ENCODE measurements at regions not wholly inside any gene's neighbourhood (a gene's known extent, or its start where the extent isn't known, plus 50 kb on each side); places are given as distances from the start of the nearest gene placed in this dataset.

GRCh38 chr4:149057594-149057993 is 615.4 kb upstream of the NR3C2 start:
- 75% methylated on average over 3 of the region's 3 CpGs for WGBS
- no peaks in the 10 kb centered on the region for H3K9me3 ChIP-seq
- H3K36me3 ChIP-seq: no peaks in the 10 kb centered on the region
- H3K27ac ChIP-seq: no peak overlapping the region
- H3K4me1 ChIP-seq: peaks cover 10% of the 10 kb centered on the region
- TF ChIP-seq, protein P1, sequence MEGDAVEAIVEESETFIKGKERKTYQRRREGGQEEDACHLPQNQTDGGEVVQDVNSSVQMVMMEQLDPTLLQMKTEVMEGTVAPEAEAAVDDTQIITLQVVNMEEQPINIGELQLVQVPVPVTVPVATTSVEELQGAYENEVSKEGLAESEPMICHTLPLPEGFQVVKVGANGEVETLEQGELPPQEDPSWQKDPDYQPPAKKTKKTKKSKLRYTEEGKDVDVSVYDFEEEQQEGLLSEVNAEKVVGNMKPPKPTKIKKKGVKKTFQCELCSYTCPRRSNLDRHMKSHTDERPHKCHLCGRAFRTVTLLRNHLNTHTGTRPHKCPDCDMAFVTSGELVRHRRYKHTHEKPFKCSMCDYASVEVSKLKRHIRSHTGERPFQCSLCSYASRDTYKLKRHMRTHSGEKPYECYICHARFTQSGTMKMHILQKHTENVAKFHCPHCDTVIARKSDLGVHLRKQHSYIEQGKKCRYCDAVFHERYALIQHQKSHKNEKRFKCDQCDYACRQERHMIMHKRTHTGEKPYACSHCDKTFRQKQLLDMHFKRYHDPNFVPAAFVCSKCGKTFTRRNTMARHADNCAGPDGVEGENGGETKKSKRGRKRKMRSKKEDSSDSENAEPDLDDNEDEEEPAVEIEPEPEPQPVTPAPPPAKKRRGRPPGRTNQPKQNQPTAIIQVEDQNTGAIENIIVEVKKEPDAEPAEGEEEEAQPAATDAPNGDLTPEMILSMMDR (IDR thresholded peaks at IDR 0.05): no peak
- no peak for TF ChIP-seq POLR2A (IDR thresholded peaks at IDR 0.05)
- TF ChIP-seq EP300 (IDR thresholded peaks at IDR 0.05): no peak
- TF ChIP-seq POLR2AphosphoS5 (IDR thresholded peaks at IDR 0.05): no peak
- no peak overlapping the region for H3K4me3 ChIP-seq
- no peaks in the 10 kb centered on the region for H3K27me3 ChIP-seq
- DNase-seq (ENCODE audit: low spot score in 2 of 2): no peak

GRCh38 chr4:149056615-149057014 is 614.4 kb upstream of the NR3C2 start:
- no peak overlapping the region for H3K4me3 ChIP-seq
- H3K9me3 ChIP-seq: no peaks in the 10 kb centered on the region
- DNase-seq (ENCODE audit: low spot score in 2 of 2): no peak
- H3K4me1 ChIP-seq: peaks cover 10% of the 10 kb centered on the region
- no peaks in the 10 kb centered on the region for H3K36me3 ChIP-seq
- WGBS: 43% methylated on average over 2 of the region's 2 CpGs
- TF ChIP-seq EP300 (IDR thresholded peaks at IDR 0.05) (no peak), POLR2AphosphoS5 (IDR thresholded peaks at IDR 0.05) (no peak), POLR2A (IDR thresholded peaks at IDR 0.05) (no peak)
- TF ChIP-seq, protein P1 (IDR thresholded peaks at IDR 0.05): no peak
- H3K27me3 ChIP-seq: no peaks in the 10 kb centered on the region
- no peak overlapping the region for H3K27ac ChIP-seq

GRCh38 chr4:149055624-149056023 is 613.4 kb upstream of the NR3C2 start:
- WGBS: 39% methylated on average over 1 of the region's 1 CpG
- no peaks in the 10 kb centered on the region for H3K9me3 ChIP-seq

DNA sequence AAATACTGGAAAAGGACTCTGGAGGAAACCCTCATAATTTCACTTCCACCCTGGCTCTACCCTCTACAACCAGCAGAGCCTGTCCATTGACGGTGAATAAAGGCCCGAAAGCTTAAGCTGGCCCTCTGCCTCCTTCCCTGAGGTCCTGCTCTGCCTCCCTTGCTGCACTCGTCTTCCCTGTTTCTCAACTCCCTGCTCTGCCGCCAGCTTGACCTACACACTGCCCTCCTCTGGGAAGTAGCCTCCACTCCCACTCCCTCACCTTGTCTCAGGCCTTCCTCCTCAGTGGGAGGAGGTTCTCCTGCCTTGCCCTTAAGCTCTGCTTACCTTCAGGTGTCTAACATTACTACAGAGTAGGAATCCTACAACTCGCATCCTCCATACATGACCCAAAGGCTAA is 608.6 kb upstream of the NR3C2 start:
- WGBS: 90% methylated on average over 5 of the region's 5 CpGs
- DNase-seq (ENCODE audit: low spot score in 2 of 2): no peak
- Histone ChIP-seq H3K27ac (no peak overlapping the region), H3K9me3 (no peaks in the 10 kb centered on the region), H3K4me1 (peaks cover under 1% of the 10 kb centered on the region), H3K4me3 (no peak overlapping the region), H3K27me3 (no peaks in the 10 kb centered on the region), H3K36me3 (no peaks in the 10 kb centered on the region)
- no peak for TF ChIP-seq EP300 (IDR thresholded peaks at IDR 0.05)
- TF ChIP-seq, protein P1 (IDR thresholded peaks at IDR 0.05): no peak
- TF ChIP-seq POLR2A (IDR thresholded peaks at IDR 0.05): no peak
- TF ChIP-seq POLR2AphosphoS5 (IDR thresholded peaks at IDR 0.05): no peak

More at GRCh38 chr4:149055624-149056023, 613.4 kb upstream of the NR3C2 start:
- Histone ChIP-seq H3K27ac (no peak overlapping the region), H3K4me3 (no peak overlapping the region), H3K4me1 (peaks cover 10% of the 10 kb centered on the region), H3K27me3 (no peaks in the 10 kb centered on the region), H3K36me3 (no peaks in the 10 kb centered on the region)
- DNase-seq (ENCODE audit: low spot score in 2 of 2): no peak
- no peak for TF ChIP-seq POLR2A (IDR thresholded peaks at IDR 0.05)
- no peak for TF ChIP-seq POLR2AphosphoS5 (IDR thresholded peaks at IDR 0.05)
- TF ChIP-seq, protein P1 (IDR thresholded peaks at IDR 0.05): no peak
- TF ChIP-seq EP300 (IDR thresholded peaks at IDR 0.05): no peak

GRCh38 chr4:149048451-149049143 is 606.4 kb upstream of the NR3C2 start:
- no peaks in the 10 kb centered on the region for H3K27me3 ChIP-seq
- no peaks in the 10 kb centered on the region for H3K36me3 ChIP-seq
- H3K4me3 ChIP-seq: no peak overlapping the region
- DNase-seq (ENCODE audit: low spot score in 2 of 2): no peak
- no peak overlapping the region for H3K27ac ChIP-seq
- TF ChIP-seq POLR2A (IDR thresholded peaks at IDR 0.05): no peak
- H3K4me1 ChIP-seq: no peaks in the 10 kb centered on the region
- WGBS: 68% methylated on average over 3 of the region's 3 CpGs
- H3K9me3 ChIP-seq: no peaks in the 10 kb centered on the region

DNA sequence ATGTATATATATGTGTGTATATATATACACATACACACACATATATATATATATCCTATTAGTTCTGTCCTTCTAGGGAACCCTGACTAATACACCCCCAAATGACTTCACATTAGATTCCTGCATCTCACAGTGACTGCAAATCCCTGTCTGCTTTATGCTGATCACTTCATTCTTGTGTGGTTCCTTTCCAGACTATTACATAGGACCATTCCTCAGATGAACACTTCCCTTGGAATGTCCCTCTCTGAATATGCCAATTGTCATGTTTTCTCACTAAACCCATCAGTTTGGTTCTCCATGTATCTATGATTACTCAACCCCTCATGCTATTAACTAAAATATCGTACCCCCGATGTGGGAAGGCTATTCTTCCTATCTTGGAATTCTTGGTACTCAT is 605.2 kb upstream of the NR3C2 start:
- no peak for TF ChIP-seq POLR2A (IDR thresholded peaks at IDR 0.05)
- TF ChIP-seq, protein P1 (IDR thresholded peaks at IDR 0.05): no peak
- no peak for TF ChIP-seq EP300 (IDR thresholded peaks at IDR 0.05)
- no peak for TF ChIP-seq POLR2AphosphoS5 (IDR thresholded peaks at IDR 0.05)
- WGBS: 91% methylated on average over 2 of the region's 2 CpGs
- Histone ChIP-seq H3K27ac (no peak overlapping the region), H3K27me3 (no peaks in the 10 kb centered on the region), H3K4me1 (no peaks in the 10 kb centered on the region), H3K4me3 (no peak overlapping the region), H3K36me3 (no peaks in the 10 kb centered on the region), H3K9me3 (no peaks in the 10 kb centered on the region)
- DNase-seq (ENCODE audit: low spot score in 2 of 2): no peak
